NB4 (cell line): ENCODE measurements at regions not wholly inside any gene's neighbourhood (a gene's known extent, or its start where the extent isn't known, plus 50 kb on each side); places are given as distances from the start of the nearest gene placed in this dataset.

Source experiments
- DNase-seq: peaks from one replicate; pipeline ENCODE4 v3.0.0; 2010; ENCODE audit warnings: low read depth
- H3K4me3 ChIP-seq: one replicate; pipeline ENCODE4 v1.5.1; 2011; ENCODE audit warnings: mild to moderate bottlenecking, low read depth, low read length, moderate library complexity
- CTCF ChIP-seq: IDR thresholded peaks from one replicate; pipeline ENCODE4 v1.5.1; 2012; ENCODE audit warnings: low read depth, low read length
- MAX ChIP-seq: IDR thresholded peaks from 2 replicates; pipeline ENCODE4 v1.6.1; 2011; ENCODE audit warnings: low read depth, low read length
- MYC ChIP-seq: IDR thresholded peaks from 2 replicates; pipeline ENCODE4 v1.6.1; 2011; ENCODE audit warnings: low read depth, low read length
- POLR2A ChIP-seq: IDR thresholded peaks from 2 replicates; pipeline ENCODE4 v1.6.1; 2011; ENCODE audit warnings: mild to moderate bottlenecking; ENCODE audit not compliant: insufficient read length; ENCODE audit errors: extremely low read depth

- DNase-seq = peak; percentile 32
- no peak for TF ChIP-seq CTCF
- TF ChIP-seq POLR2A = no peak
- TF ChIP-seq MYC = no peak
- TF ChIP-seq MAX = no peak
- H3K4me3 ChIP-seq = no peak overlapping the region
Observed at GRCh38 chr2:24432735-24433134, 58.3 kb upstream of the NCOA1 start.

GRCh38 chr2:24432121-24432520 lies 58.9 kb upstream of the NCOA1 start:
- TF ChIP-seq POLR2A (no peak), CTCF (no peak), MYC (no peak), MAX (no peak)
- DNase-seq = no peak
- H3K4me3 ChIP-seq = no peak overlapping the region

- DNase-seq = no peak
- no peak overlapping the region for H3K4me3 ChIP-seq
- no peak for TF ChIP-seq POLR2A
- no peak for TF ChIP-seq MYC
- no peak for TF ChIP-seq MAX
- TF ChIP-seq CTCF = no peak
Observed at GRCh38 chr2:24429197-24430074, 61.6 kb upstream of the NCOA1 start.

- no peak overlapping the region for H3K4me3 ChIP-seq
- no peak for TF ChIP-seq CTCF
- no peak for TF ChIP-seq POLR2A
- TF ChIP-seq MAX = no peak
- TF ChIP-seq MYC = no peak
- no peak for DNase-seq
Observed at GRCh38 chr2:24424387-24424786, 64.1 kb upstream of the ITSN2 start.

- H3K4me3 ChIP-seq = no peak overlapping the region
- DNase-seq = no peak
- TF ChIP-seq MAX = no peak
- TF ChIP-seq POLR2A = no peak
- TF ChIP-seq CTCF = no peak
- no peak for TF ChIP-seq MYC
Observed at GRCh38 chr2:24423095-24423494, 62.8 kb upstream of the ITSN2 start.
